SK-N-MC (cell line): ENCODE measurements at regions not wholly inside any gene's neighbourhood (a gene's known extent, or its start where the extent isn't known, plus 50 kb on each side); places are given as distances from the start of the nearest gene placed in this dataset.

Source experiments
- EZH2 ChIP-seq: fragments of 200-600 bp; sonication (generic); IDR thresholded peaks from one replicate; pipeline ENCODE4 v1.6.1; 2017; ENCODE audit warnings: antibody characterized with exemption
- FOXP2 ChIP-seq: optimal IDR thresholded peaks from 2 replicates; pipeline ENCODE3; 2011; ENCODE audit warnings: mild to moderate bottlenecking, moderate library complexity; ENCODE audit not compliant: insufficient read depth; ENCODE audit errors: extremely low read length, control extremely low read depth
- POLR2AphosphoS5 ChIP-seq: IDR thresholded peaks from 2 replicates; pipeline ENCODE4 v1.6.1; 2012; ENCODE audit warnings: mild to moderate bottlenecking, low read depth, low read length, borderline replicate concordance

DNA sequence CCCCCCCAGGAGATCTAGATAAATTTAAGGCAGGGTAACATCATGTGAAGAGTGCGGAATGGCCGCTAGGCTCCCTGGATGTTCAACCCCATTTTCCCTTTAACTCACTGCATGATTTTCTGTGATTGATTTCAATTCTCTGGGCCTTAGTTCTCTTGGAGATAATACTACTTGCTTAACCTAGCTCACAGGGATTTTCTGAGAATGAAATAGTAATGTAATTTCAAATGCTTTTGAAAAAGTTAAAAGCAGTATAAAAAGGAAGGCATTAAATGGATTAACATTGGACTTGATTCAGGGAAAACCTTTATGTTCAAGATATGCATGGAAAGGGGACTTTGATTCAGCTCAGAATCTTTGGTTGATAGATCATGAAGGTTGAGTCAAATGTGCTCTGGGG is 90.9 kb downstream of the KIF4B start:
- TF ChIP-seq POLR2AphosphoS5 = no peak
- TF ChIP-seq EZH2 = no peak
- TF ChIP-seq FOXP2 = no peak
